GM21526 (cell line): ENCODE measurements at regions not wholly inside any gene's neighbourhood (a gene's known extent, or its start where the extent isn't known, plus 50 kb on each side); places are given as distances from the start of the nearest gene placed in this dataset.

Source experiments
- ATAC-seq: cut with Tn5 transposase; IDR thresholded peaks from one replicate; pipeline ENCODE4 v1.9.1; 2021; ENCODE audit warnings: moderate library complexity; ENCODE audit not compliant: unreplicated experiment, low FRiP score

GRCh38 chr2:215611609-215612386 is 175.9 kb upstream of the FN1 start:
- ATAC-seq, result no peak

GRCh38 chr2:215609089-215610032 is 173.5 kb upstream of the FN1 start:
- ATAC-seq, result no peak

- ATAC-seq, result no peak
Observed at GRCh38 chr2:215607766-215608165, 171.9 kb upstream of the FN1 start.

DNA sequence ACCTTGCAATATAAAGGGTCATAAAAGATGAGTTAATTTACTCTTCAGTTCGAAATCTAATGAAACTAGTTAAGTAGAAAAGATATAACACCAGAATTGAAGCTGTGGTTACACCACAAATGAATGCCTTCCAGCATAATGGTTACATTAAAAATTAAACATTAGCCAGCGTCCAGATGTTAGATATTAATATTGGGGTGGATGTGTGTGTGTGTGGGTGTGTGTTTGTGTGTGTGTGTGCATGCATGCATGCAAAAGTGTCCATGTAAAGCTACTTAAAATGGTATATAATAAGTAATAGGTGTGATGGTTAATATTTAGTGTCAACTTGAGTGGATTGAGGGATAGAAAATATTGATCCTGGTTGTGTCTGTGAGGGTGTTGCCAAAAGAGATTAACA is 170.4 kb upstream of the FN1 start:
- ATAC-seq, result no peak

GRCh38 chr2:215605214-215605613 is 169.3 kb upstream of the FN1 start:
- ATAC-seq, result no peak

GRCh38 chr2:215604606-215605005 is 168.7 kb upstream of the FN1 start:
- no peak for ATAC-seq

DNA sequence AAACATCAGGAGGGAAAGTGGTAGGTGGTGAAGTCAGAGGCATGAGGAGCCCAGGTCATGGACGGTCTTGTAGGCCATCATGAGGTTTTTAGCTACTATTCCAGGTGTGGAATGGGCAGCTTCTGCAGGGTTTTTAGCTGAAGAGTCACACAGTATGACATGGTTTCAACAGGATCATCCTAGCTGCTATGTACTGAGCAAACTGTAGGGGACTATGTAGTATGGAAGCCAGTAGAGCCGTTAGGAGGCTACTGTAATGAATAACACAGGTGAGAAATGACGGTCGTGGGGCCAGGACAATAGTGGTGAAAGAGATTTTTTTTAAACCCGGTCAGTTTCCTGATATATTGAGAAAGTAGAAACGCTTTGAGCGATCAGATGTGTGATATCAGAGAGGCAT is 167.6 kb upstream of the FN1 start:
- no peak for ATAC-seq

GRCh38 chr2:215602997-215603396 is 167.1 kb upstream of the FN1 start:
- no peak for ATAC-seq

- no peak for ATAC-seq
Observed at GRCh38 chr2:215601990-215602721, 166.3 kb upstream of the FN1 start.

GRCh38 chr2:215601526-215601925 is 165.7 kb upstream of the FN1 start:
- ATAC-seq, result no peak

DNA sequence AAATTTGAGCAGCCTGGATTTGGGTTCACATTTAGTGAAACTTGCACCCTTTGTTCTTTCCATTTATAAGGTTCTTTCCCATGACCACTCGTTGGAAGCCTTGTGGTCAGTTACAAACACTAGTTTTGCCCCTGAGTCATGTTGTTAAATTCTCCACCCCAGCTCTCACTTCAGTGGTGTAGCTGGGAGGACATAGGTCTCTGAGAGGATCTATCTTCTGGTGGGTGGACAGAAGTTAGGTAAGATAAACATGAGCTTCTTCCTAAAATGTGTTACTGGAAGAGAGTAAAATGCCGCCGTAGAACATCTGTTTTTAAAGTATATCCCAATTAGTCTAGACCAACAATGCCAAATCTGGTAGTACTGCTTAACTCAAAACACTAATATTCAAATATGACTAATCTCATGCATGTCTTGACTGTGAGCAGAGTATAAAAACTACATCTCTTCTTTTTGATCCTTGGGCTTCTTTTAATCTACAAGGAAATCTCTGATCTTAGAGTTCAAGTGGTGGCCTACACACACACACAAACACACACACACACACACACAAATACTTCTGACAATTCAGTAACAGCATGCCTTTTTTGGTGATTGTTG is 162.6 kb upstream of the FN1 start:
- no peak for ATAC-seq

- ATAC-seq, result no peak
Observed at GRCh38 chr2:215597577-215597976, 161.7 kb upstream of the FN1 start.

DNA sequence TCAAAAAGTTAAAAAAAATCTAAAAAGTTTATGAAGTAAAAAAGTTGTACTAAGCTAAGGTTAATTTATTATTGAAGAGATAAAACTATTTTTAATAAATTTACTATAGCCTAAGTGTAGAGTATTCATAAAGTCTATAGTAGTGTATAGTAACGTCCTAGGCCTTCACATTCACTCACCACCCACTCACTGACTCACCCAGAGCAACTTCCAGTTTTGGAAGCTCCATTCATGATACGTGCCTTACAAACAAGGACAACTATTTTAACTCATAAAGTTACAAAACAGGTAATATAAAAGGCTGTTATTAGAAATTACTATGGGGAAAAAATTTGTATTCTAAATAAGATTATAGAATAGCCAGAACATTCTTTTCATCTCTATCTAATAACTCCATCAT is 158.9 kb upstream of the FN1 start:
- ATAC-seq, result no peak

DNA sequence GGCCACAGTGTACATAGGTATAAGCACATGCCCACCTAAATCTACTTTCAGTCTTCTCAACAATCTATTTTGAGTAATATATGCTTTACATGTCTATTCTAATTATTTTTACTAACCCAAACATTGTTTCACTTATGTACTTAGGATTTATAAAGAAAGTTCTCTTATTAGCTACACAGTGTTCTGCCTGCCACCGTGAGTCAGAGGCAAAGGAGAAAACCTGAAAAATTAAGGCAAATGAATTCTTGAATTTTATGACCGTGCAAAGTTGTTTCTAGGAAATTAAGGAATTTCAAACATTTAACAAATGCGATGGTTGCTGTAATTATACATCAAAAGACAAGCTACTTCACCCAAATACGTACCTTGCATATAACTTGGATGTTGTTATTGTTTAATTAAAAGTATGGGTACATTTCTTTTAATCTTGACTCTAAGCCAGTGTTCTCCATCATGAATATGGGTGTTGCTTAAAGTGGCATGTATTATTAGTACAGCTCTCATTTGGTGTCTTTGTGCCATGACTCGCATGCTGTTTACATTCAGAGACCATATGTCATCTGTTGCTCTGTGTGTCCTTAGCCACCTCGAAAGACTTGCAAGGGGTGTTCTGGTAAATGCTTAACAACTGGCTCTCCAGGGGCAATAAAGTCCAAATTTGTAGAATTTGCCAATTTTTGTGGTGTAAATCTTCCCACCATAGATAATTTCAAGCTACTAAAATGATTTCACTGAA is 154.3 kb upstream of the FN1 start:
- ATAC-seq, result no peak

DNA sequence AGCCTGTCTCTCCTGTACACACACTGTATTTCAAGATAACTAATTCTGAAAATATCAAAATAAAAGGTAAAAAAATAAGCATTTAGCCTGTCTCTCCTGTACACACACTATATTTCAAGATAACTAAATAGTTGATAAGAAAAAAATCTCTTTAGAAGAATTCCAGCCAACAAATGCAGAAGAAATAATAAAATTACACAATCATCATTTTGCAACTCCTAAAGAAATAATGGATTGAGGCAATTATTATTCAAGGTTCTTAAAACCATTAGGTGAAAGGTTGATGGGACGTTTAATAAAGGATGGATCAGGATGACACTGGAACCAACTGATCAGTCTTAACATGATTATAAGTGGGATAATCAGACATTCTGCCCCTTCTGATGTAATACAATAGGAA is 148.0 kb upstream of the FN1 start:
- ATAC-seq, result no peak

DNA sequence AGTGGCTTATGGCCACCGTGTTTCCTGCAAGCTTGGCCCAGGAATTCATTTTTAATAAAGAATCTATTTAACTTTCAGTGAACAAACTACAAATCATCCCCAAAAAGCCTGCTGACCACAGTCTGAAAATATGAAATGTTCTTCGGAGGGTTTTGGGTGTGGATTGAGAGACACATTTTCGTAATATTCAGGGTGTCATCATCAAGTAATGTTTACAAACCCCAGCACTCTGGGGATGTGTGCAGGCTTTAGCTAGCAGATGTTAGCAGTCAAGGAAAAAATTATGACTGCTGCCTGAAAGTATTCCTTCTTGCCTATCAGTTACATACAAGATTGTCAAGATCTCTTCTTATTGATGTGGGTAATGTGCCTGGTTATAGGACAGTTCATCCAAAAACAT is 143.9 kb upstream of the FN1 start:
- ATAC-seq, result no peak

- ATAC-seq, result no peak
Observed at GRCh38 chr2:215577356-215577755, 141.5 kb upstream of the FN1 start.

DNA sequence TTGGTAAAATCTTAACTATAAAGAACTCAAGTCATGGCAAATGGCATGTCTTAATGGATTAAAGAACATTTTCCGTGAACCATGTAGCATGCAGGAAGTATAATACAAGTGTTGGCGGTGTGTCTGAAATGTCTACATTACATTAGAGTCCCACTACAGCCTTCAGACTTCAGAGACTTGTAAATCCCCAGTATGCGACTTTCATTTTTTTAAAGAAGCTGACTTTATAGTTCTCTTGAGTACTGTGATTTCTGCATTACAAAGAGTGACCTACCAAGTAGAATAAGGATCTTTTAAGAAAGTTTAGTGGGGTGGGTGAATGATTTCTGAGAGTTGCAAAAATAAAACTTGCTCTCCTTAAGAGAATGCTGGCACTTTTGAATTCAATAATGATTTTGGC is 140.7 kb upstream of the FN1 start:
- ATAC-seq, result no peak

- no peak for ATAC-seq
Observed at GRCh38 chr2:215573496-215573895, 137.6 kb upstream of the FN1 start.

DNA sequence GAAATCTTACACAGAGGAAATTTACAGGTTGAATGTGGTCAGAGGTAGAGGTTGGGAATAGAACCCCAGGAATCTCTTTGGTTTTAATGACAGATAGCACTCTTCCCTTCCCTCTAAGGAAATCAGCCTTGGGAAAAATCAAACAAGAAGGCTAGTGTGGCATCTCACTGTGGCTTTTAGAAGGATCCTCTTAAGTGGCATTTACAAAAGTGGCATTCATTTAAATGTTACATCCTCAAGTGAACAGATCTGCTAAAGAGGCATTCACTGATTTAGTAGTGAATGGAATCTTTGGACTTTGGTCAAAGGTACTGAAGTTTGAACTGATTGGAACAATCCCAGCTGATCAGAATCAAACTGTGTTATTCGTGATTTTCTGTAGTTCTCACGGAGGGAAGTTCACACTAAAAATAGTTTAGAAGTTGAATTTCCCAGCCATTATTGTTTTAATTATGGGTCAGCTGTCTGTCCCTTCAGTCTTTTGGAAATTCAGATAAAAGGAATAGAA is 136.5 kb upstream of the FN1 start:
- no peak for ATAC-seq
